A673 (cell line): ENCODE measurements at regions not wholly inside any gene's neighbourhood (a gene's known extent, or its start where the extent isn't known, plus 50 kb on each side); places are given as distances from the start of the nearest gene placed in this dataset.

Experiments
- EZH2 ChIP-seq: fragments of 200-600 bp; sonication (generic); IDR thresholded peaks from 2 replicates; pipeline ENCODE4 v1.6.1; 2017; ENCODE audit warnings: borderline replicate concordance, low read depth, mild to moderate bottlenecking, mixed read lengths, antibody characterized with exemption, low read length; ENCODE audit not compliant: poor library complexity, severe bottlenecking
- TF ChIP-seq, protein P1 (sequence below): fragments of 300-800, 200-600 bp; sonication (generic); conservative IDR thresholded peaks from 2 replicates; pipeline ENCODE4 v1.5.1; 2017; ENCODE audit warnings: low read depth, mild to moderate bottlenecking, antibody characterized with exemption, low read length, moderate library complexity, mixed read lengths

DNA sequence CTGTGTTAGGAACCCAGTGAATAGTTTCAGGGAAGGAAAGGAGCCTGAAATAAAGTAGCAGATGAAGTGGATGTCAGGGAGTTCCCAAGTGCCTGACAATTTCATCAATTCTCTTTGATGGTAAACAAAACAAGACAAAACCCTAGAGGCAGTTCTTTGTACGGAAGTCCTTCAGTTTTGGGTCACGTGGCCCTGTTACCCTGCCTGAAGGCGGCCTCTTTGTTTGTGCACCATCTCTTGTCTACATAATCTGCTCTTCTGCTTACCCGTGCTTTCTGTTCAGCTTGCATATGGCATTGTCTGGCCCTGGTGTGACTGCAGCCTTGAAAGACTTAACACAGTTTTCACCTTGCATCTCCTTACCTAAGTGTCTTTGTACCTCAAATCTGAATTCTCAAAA lies 166.7 kb upstream of the DUSP10 start:
- TF ChIP-seq, protein P1, sequence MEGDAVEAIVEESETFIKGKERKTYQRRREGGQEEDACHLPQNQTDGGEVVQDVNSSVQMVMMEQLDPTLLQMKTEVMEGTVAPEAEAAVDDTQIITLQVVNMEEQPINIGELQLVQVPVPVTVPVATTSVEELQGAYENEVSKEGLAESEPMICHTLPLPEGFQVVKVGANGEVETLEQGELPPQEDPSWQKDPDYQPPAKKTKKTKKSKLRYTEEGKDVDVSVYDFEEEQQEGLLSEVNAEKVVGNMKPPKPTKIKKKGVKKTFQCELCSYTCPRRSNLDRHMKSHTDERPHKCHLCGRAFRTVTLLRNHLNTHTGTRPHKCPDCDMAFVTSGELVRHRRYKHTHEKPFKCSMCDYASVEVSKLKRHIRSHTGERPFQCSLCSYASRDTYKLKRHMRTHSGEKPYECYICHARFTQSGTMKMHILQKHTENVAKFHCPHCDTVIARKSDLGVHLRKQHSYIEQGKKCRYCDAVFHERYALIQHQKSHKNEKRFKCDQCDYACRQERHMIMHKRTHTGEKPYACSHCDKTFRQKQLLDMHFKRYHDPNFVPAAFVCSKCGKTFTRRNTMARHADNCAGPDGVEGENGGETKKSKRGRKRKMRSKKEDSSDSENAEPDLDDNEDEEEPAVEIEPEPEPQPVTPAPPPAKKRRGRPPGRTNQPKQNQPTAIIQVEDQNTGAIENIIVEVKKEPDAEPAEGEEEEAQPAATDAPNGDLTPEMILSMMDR: no peak
- TF ChIP-seq EZH2: no peak
